ENCODE measurements at regions not wholly inside any gene's neighbourhood (a gene's known extent, or its start where the extent isn't known, plus 50 kb on each side); places are given as distances from the start of the nearest gene placed in this dataset.

GRCh38 chr2:72050734-72051133, 96.9 kb downstream of the CYP26B1 start:
- TF ChIP-seq CTCF (conservative IDR thresholded peaks at IDR 0.05) (no peak), EZH2 (IDR thresholded peaks at IDR 0.05; ENCODE audit: low read depth) (no peak)

Data from PC-9 (cell line).